ENCODE measurements at regions not wholly inside any gene's neighbourhood (a gene's known extent, or its start where the extent isn't known, plus 50 kb on each side); places are given as distances from the start of the nearest gene placed in this dataset.

DNA sequence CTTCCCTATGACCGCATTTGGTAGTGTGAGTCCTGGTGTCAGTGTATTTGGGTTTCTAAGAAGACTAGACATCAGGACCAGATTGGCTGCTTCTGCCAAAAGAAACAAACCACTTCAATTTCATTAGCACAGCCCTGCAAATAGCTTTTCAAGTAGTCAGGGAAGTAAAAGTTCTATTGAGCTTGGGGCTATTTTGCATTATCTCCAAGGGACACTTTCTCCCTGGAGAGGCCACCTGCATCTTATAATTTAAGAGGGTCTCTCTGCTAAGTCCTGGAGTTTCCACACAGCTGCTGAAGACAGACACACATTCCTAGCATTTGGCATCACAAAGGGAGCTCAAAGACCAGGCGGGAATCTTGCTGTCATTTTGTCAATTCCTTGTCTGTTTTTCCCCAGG lies 141.2 kb downstream of the BMP2 start:
- intact Hi-C loops (cut with DNase I), result no loop called here
- WGBS, 2 donors, result 89% methylated on average over 2 of the region's 2 CpGs
- no peaks in the 10 kb centered on the region for H3K27me3 ChIP-seq
- H3K36me3 ChIP-seq, result no peaks in the 10 kb centered on the region
- no peaks in the 10 kb centered on the region for H3K9me3 ChIP-seq
- no peak for TF ChIP-seq POLR2A (IDR thresholded peaks at IDR 0.05)
- TF ChIP-seq, protein P1, sequence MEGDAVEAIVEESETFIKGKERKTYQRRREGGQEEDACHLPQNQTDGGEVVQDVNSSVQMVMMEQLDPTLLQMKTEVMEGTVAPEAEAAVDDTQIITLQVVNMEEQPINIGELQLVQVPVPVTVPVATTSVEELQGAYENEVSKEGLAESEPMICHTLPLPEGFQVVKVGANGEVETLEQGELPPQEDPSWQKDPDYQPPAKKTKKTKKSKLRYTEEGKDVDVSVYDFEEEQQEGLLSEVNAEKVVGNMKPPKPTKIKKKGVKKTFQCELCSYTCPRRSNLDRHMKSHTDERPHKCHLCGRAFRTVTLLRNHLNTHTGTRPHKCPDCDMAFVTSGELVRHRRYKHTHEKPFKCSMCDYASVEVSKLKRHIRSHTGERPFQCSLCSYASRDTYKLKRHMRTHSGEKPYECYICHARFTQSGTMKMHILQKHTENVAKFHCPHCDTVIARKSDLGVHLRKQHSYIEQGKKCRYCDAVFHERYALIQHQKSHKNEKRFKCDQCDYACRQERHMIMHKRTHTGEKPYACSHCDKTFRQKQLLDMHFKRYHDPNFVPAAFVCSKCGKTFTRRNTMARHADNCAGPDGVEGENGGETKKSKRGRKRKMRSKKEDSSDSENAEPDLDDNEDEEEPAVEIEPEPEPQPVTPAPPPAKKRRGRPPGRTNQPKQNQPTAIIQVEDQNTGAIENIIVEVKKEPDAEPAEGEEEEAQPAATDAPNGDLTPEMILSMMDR (IDR thresholded peaks at IDR 0.05), result no peak
- H3K27ac ChIP-seq, result no peak overlapping the region
- DNase-seq, result no peak
- H3K4me3 ChIP-seq (replicated peaks in 1 of 3), result no peak overlapping the region
- no peaks in the 10 kb centered on the region for H3K4me1 ChIP-seq

DNA sequence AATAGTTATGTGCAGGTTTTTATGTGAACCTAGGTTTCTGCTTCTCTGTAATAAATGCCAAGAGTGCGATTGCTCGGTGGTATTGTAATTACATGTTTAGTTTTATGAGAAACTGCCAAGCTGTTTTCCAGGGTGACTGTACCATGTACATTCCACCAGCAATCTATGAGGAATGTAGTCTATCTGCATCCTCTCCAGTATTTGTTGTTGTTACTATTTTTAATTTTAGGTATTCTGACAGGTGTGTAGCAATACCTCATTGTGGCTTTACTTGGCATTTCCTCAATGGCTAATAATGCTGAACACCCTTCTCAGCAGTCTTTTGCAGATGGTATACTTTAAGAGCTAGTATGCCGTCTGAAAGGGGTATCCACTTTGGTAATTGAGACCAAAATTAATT lies 142.1 kb downstream of the BMP2 start:
- H3K36me3 ChIP-seq, result no peaks in the 10 kb centered on the region
- 94 to 97% methylated on average over 3 of the region's 3 CpGs for WGBS, 2 donors
- H3K4me3 ChIP-seq (replicated peaks in 1 of 3), result no peak overlapping the region
- DNase-seq, result no peak
- no peaks in the 10 kb centered on the region for H3K4me1 ChIP-seq
- H3K27ac ChIP-seq, result no peak overlapping the region
- intact Hi-C loops (cut with DNase I), result no loop called here
- TF ChIP-seq, protein P1 (IDR thresholded peaks at IDR 0.05), result no peak
- no peak for TF ChIP-seq POLR2A (IDR thresholded peaks at IDR 0.05)
- no peaks in the 10 kb centered on the region for H3K9me3 ChIP-seq
- no peaks in the 10 kb centered on the region for H3K27me3 ChIP-seq

DNA sequence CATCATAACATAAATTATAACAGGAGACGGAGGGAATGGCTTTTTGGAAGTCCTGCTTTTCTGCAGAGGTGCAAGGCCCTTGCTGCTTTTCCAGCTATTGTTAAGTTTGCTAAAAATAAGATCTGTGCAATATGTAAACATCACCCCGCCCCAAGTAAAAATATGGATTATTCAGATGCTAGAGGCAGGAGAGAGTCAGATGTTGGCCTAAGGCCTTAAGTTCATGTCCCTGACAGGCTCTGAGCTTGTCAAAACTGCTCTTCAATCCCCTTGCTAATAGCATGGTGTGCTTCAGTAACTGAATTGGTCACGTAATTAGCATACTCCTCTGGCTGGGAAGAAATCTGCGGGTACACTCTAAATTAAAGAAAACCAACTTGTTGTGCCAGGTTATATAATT lies 147.5 kb downstream of the BMP2 start:
- H3K27me3 ChIP-seq, result no peaks in the 10 kb centered on the region
- WGBS, 2 donors, result 87 to 89% methylated on average over 4 of the region's 4 CpGs
- H3K36me3 ChIP-seq, result no peaks in the 10 kb centered on the region
- no peak for DNase-seq
- no peaks in the 10 kb centered on the region for H3K9me3 ChIP-seq
- no peak overlapping the region for H3K4me3 ChIP-seq (replicated peaks in 1 of 3)
- H3K4me1 ChIP-seq, result no peaks in the 10 kb centered on the region
- intact Hi-C loops (cut with DNase I), result no loop called here
- TF ChIP-seq, protein P1 (IDR thresholded peaks at IDR 0.05), result no peak
- TF ChIP-seq POLR2A (IDR thresholded peaks at IDR 0.05), result no peak
- no peak overlapping the region for H3K27ac ChIP-seq

DNA sequence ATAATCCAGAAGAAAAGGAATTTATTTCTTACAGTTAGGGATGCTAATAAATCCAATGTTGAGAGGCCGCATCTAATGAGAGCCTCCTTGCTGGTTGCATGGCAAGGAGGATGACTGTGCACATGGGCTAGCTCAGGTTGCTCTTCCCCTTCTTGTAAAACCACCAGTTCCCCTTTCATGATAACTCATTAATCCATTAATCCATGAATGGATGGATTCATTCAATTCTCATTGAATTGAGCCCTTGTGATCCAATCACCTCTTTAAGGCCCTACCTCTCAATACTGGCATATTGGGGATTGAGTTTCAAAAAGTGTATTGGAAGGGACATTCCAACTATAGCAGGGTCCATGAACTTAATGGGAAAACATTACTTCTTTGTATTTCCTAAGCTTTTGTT lies 149.5 kb downstream of the BMP2 start:
- 94 to 100% methylated on average over 1 of the region's 1 CpG for WGBS, 2 donors
- DNase-seq, result no peak
- H3K9me3 ChIP-seq, result no peaks in the 10 kb centered on the region
- H3K36me3 ChIP-seq, result no peaks in the 10 kb centered on the region
- TF ChIP-seq, protein P1 (IDR thresholded peaks at IDR 0.05), result no peak
- no peak for TF ChIP-seq POLR2A (IDR thresholded peaks at IDR 0.05)
- no peak overlapping the region for H3K4me3 ChIP-seq (replicated peaks in 1 of 3)
- no peak overlapping the region for H3K27ac ChIP-seq
- peaks cover 0 to 5% of the 10 kb centered on the region in 2 donors for H3K4me1 ChIP-seq
- intact Hi-C loops (cut with DNase I), result no loop called here
- no peaks in the 10 kb centered on the region for H3K27me3 ChIP-seq

DNA sequence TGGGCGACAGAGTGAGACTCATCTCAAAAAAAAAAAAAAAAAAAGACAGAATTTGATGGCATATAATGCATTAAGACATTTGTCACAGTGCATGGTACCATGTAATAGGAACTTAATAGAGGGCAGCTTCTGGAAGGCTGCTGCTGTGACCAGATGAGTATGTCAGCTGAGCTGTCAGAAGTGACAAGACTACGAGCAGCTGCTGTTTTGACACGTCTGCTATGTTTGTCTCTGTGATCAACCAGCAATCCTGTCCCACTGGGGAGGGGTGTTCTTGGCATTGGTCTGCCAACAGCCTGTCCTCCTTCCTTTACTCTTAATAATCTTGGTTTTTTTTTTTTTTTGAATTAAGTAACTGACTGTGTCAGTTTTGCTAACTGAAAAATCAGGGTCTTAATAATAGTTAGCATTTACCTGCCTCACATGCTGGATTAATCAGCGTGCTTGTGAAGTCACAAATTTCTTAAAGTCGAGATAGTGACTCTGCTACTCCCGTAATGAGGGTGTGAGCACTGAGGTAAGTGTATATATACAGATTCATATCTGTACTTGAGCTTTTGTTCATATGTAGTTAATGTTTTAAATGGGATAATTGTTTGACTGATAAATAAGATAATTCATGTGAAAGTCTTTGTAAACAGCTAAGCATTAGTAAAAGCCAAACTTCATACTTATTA lies 152.4 kb downstream of the BMP2 start:
- no peaks in the 10 kb centered on the region for H3K27me3 ChIP-seq
- peaks cover 7 to 12% of the 10 kb centered on the region in 2 donors for H3K4me1 ChIP-seq
- DNase-seq, result no peak
- no peaks in the 10 kb centered on the region for H3K9me3 ChIP-seq
- no peak overlapping the region for H3K27ac ChIP-seq
- 82 to 85% methylated on average over 6 of the region's 6 CpGs for WGBS, 2 donors
- TF ChIP-seq, protein P1 (IDR thresholded peaks at IDR 0.05), result no peak
- no peak for TF ChIP-seq POLR2A (IDR thresholded peaks at IDR 0.05)
- H3K4me3 ChIP-seq (replicated peaks in 1 of 3), result no peak overlapping the region
- intact Hi-C loops (cut with DNase I), result no loop called here
- H3K36me3 ChIP-seq, result no peaks in the 10 kb centered on the region
